GM18519 (cell line): ENCODE measurements at regions not wholly inside any gene's neighbourhood (a gene's known extent, or its start where the extent isn't known, plus 50 kb on each side); places are given as distances from the start of the nearest gene placed in this dataset.

Source experiments
- ATAC-seq: cut with Tn5 transposase; IDR thresholded peaks from one replicate; pipeline ENCODE4 v1.9.1; 2021; ENCODE audit warnings: mild to moderate bottlenecking, moderate library complexity; ENCODE audit not compliant: unreplicated experiment, low FRiP score

- no peak for ATAC-seq
These were observed 353.2 kb downstream of the SLC4A3 start for GRCh38 chr2:219980638-219981037.

GRCh38 chr2:219983836-219984235 is 356.4 kb downstream of the SLC4A3 start:
- no peak for ATAC-seq

GRCh38 chr2:219985017-219985416 is 357.6 kb downstream of the SLC4A3 start:
- ATAC-seq, result no peak

- ATAC-seq, result no peak
These were observed 360.4 kb downstream of the SLC4A3 start for GRCh38 chr2:219987830-219988229.

GRCh38 chr2:219989744-219990143 is 362.3 kb downstream of the SLC4A3 start:
- ATAC-seq, result no peak

GRCh38 chr2:219991116-219991515 is 363.7 kb downstream of the SLC4A3 start:
- no peak for ATAC-seq

- no peak for ATAC-seq
These were observed 368.0 kb downstream of the SLC4A3 start for GRCh38 chr2:219995399-219995798.

- no peak for ATAC-seq
These were observed 368.7 kb downstream of the SLC4A3 start for GRCh38 chr2:219995991-219996765.

GRCh38 chr2:219997341-219997851 is 370.0 kb downstream of the SLC4A3 start:
- ATAC-seq, result no peak

- ATAC-seq, result no peak
These were observed 370.7 kb downstream of the SLC4A3 start for GRCh38 chr2:219998107-219998506.

GRCh38 chr2:219998714-219999227 is 371.3 kb downstream of the SLC4A3 start:
- ATAC-seq, result no peak

GRCh38 chr2:220000080-220000479 is 372.6 kb downstream of the SLC4A3 start:
- ATAC-seq, result no peak

GRCh38 chr2:220000586-220000985 is 373.2 kb downstream of the SLC4A3 start:
- ATAC-seq, result no peak

GRCh38 chr2:220001751-220002150 is 374.3 kb downstream of the SLC4A3 start:
- no peak for ATAC-seq

- ATAC-seq, result no peak
These were observed 374.8 kb downstream of the SLC4A3 start for GRCh38 chr2:220002251-220002650.

- no peak for ATAC-seq
These were observed 375.3 kb downstream of the SLC4A3 start for GRCh38 chr2:220002699-220003098.

- ATAC-seq, result no peak
These were observed 377.9 kb downstream of the SLC4A3 start for GRCh38 chr2:220005362-220005761.

GRCh38 chr2:220006152-220006621 is 378.8 kb downstream of the SLC4A3 start:
- ATAC-seq, result no peak

GRCh38 chr2:220011859-220012258 is 384.4 kb downstream of the SLC4A3 start:
- ATAC-seq, result no peak

- no peak for ATAC-seq
These were observed 387.5 kb downstream of the SLC4A3 start for GRCh38 chr2:220014961-220015360.

GRCh38 chr2:220015576-220015975 is 388.1 kb downstream of the SLC4A3 start:
- ATAC-seq, result no peak

GRCh38 chr2:220025207-220025606 is 397.8 kb downstream of the SLC4A3 start:
- ATAC-seq, result no peak
